MM.1S (cell line): ENCODE measurements at regions not wholly inside any gene's neighbourhood (a gene's known extent, or its start where the extent isn't known, plus 50 kb on each side); places are given as distances from the start of the nearest gene placed in this dataset.

ENCODE experiments used
- DNase-seq: peaks from one replicate; pipeline ENCODE4 v3.0.0-alpha.2; 2015
- H2AFZ ChIP-seq: fragments of 300-600 bp; sonication (generic); 2 replicates; pipeline ENCODE4 v1.6.0; 2016; ENCODE audit warnings: antibody characterized with exemption, low read length
- H3F3A ChIP-seq: fragments of 300-600 bp; sonication (generic); 2 replicates; pipeline ENCODE4 v1.6.1; 2016; ENCODE audit warnings: mild to moderate bottlenecking, antibody characterized with exemption, low read length, moderate library complexity, mixed read lengths; ENCODE audit not compliant: insufficient read depth
- H3K27ac ChIP-seq: fragments of 300-600 bp; sonication (generic); 2 replicates; pipeline ENCODE4 v1.5.1; 2016; ENCODE audit warnings: mild to moderate bottlenecking, low read length
- H3K27me3 ChIP-seq: fragments of 300-600 bp; sonication (generic); replicated peaks from 2 replicates; pipeline ENCODE4 v1.6.0; 2016; ENCODE audit warnings: low read length; ENCODE audit not compliant: insufficient read depth
- H3K36me3 ChIP-seq: fragments of 300-600 bp; sonication (generic); replicated peaks from 2 replicates; pipeline ENCODE4 v1.6.1; 2016; ENCODE audit warnings: mild to moderate bottlenecking, low read length, mixed read lengths; ENCODE audit not compliant: insufficient read depth
- H3K4me1 ChIP-seq: fragments of 300-600 bp; sonication (generic); 2 replicates; pipeline ENCODE4 v1.6.1; 2016; ENCODE audit warnings: low read length, mixed read lengths
- H3K4me2 ChIP-seq: fragments of 300-600 bp; sonication (generic); 2 replicates; pipeline ENCODE4 v1.6.0; 2016; ENCODE audit warnings: low read depth, low read length
- H3K4me3 ChIP-seq: fragments of 300-600 bp; sonication (generic); 2 replicates; pipeline ENCODE4 v1.5.1; 2016; ENCODE audit warnings: low read length, mixed read lengths
- H3K79me2 ChIP-seq: fragments of 300-600 bp; sonication (generic); 2 replicates; pipeline ENCODE4 v1.6.1; 2016; ENCODE audit warnings: mixed run types, low read length, mixed read lengths
- H3K9ac ChIP-seq: fragments of 300-600 bp; sonication (generic); 2 replicates; pipeline ENCODE4 v1.6.1; 2016; ENCODE audit warnings: low read length, mixed read lengths
- H3K9me2 ChIP-seq: fragments of 300-600 bp; sonication (generic); replicated peaks from 2 replicates; pipeline ENCODE4 v1.6.1; 2016; ENCODE audit warnings: mild to moderate bottlenecking, low read length, mixed read lengths; ENCODE audit not compliant: insufficient read depth
- H3K9me3 ChIP-seq: fragments of 300-600 bp; sonication (generic); replicated peaks from 2 replicates; pipeline ENCODE4 v1.6.1; 2016; ENCODE audit warnings: mild to moderate bottlenecking, low read length, mixed read lengths; ENCODE audit not compliant: insufficient read depth
- H4K20me1 ChIP-seq: fragments of 300-600 bp; sonication (generic); 2 replicates; pipeline ENCODE4 v1.6.1; 2016; ENCODE audit warnings: mild to moderate bottlenecking, low read length, moderate library complexity, mixed read lengths; ENCODE audit not compliant: insufficient read depth
- EZH2 ChIP-seq: fragments of 300-600 bp; sonication (generic); optimal IDR thresholded peaks from 2 replicates; pipeline ENCODE3; 2017; ENCODE audit warnings: low read depth, mild to moderate bottlenecking, antibody characterized with exemption, low read length, mixed read lengths
- EZH2phosphoT487 ChIP-seq: fragments of 300-600 bp; sonication (generic); IDR thresholded peaks from 2 replicates; pipeline ENCODE4 v1.6.1; 2018; ENCODE audit warnings: antibody characterized with exemption, low read length
- TF ChIP-seq, protein P1 (sequence below): fragments of 300-600 bp; sonication (generic); IDR thresholded peaks from 2 replicates; pipeline ENCODE4 v1.5.1; 2016; ENCODE audit warnings: antibody characterized with exemption, low read length, mixed read lengths

DNA sequence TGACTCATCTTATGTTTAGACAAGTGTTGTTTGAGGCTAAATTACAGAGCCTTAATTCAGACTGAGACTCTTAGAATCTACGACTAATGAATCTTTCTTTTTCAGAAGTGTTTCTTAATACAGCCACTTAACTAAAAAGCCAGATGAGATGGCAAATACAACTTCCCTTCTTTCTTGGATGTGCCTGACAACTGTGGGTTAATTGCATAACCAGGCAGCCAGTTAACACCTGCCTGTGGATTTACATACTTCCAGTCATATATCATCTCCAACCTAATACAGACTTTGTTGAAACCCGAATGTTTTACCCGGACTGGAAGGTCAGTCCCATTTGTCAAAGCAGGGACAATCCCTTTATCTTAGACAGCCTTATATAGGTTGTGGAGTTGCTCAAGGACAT, 297.6 kb downstream of the VPS13C start:
- Histone ChIP-seq H3K9ac (no peak overlapping the region), H4K20me1 (no peaks in the 10 kb centered on the region), H3K27me3 (no peaks in the 10 kb centered on the region), H3K79me2 (no peaks in the 10 kb centered on the region), H3K27ac (no peak overlapping the region), H3K9me2 (no peaks in the 10 kb centered on the region), H2AFZ (no peak overlapping the region), H3K4me3 (no peak overlapping the region), H3K4me1 (no peaks in the 10 kb centered on the region), H3K9me3 (no peaks in the 10 kb centered on the region), H3K4me2 (no peak overlapping the region), H3K36me3 (no peaks in the 10 kb centered on the region), H3F3A (no peaks in the 10 kb centered on the region)
- TF ChIP-seq, protein P1, sequence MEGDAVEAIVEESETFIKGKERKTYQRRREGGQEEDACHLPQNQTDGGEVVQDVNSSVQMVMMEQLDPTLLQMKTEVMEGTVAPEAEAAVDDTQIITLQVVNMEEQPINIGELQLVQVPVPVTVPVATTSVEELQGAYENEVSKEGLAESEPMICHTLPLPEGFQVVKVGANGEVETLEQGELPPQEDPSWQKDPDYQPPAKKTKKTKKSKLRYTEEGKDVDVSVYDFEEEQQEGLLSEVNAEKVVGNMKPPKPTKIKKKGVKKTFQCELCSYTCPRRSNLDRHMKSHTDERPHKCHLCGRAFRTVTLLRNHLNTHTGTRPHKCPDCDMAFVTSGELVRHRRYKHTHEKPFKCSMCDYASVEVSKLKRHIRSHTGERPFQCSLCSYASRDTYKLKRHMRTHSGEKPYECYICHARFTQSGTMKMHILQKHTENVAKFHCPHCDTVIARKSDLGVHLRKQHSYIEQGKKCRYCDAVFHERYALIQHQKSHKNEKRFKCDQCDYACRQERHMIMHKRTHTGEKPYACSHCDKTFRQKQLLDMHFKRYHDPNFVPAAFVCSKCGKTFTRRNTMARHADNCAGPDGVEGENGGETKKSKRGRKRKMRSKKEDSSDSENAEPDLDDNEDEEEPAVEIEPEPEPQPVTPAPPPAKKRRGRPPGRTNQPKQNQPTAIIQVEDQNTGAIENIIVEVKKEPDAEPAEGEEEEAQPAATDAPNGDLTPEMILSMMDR: no peak
- no peak for TF ChIP-seq EZH2
- no peak for TF ChIP-seq EZH2phosphoT487
- DNase-seq: no peak

DNA sequence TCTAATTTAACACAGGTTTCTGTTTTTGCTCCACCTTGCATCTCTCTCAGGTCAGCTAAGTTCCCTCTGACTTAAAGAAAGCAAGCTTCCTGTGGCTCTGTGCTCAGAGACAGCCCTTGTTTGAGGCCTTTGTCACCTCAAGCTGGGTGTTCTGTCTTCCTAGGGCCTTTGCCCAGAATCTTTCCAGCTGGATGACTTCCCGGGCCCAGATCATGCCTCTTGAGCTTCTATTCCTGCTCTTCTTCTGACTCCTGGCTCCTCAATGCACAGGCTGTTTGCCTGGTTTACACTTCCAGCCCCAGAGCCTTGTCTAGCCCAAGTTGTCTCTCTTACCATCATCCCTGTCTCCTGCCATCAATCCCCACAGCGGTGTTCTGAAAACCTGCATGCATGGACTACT, 300.6 kb downstream of the VPS13C start:
- H3K4me3 ChIP-seq: no peak overlapping the region
- H3K36me3 ChIP-seq: no peaks in the 10 kb centered on the region
- H3K27ac ChIP-seq: no peak overlapping the region
- no peak overlapping the region for H3K4me2 ChIP-seq
- no peaks in the 10 kb centered on the region for H3K9me3 ChIP-seq
- no peaks in the 10 kb centered on the region for H3K9me2 ChIP-seq
- H3K9ac ChIP-seq: no peak overlapping the region
- TF ChIP-seq, protein P1: no peak
- TF ChIP-seq EZH2phosphoT487 (no peak), EZH2 (no peak)
- H3K79me2 ChIP-seq: no peaks in the 10 kb centered on the region
- no peaks in the 10 kb centered on the region for H3F3A ChIP-seq
- no peak for DNase-seq
- H3K4me1 ChIP-seq: no peaks in the 10 kb centered on the region
- H2AFZ ChIP-seq: no peak overlapping the region
- H4K20me1 ChIP-seq: no peaks in the 10 kb centered on the region
- H3K27me3 ChIP-seq: no peaks in the 10 kb centered on the region

DNA sequence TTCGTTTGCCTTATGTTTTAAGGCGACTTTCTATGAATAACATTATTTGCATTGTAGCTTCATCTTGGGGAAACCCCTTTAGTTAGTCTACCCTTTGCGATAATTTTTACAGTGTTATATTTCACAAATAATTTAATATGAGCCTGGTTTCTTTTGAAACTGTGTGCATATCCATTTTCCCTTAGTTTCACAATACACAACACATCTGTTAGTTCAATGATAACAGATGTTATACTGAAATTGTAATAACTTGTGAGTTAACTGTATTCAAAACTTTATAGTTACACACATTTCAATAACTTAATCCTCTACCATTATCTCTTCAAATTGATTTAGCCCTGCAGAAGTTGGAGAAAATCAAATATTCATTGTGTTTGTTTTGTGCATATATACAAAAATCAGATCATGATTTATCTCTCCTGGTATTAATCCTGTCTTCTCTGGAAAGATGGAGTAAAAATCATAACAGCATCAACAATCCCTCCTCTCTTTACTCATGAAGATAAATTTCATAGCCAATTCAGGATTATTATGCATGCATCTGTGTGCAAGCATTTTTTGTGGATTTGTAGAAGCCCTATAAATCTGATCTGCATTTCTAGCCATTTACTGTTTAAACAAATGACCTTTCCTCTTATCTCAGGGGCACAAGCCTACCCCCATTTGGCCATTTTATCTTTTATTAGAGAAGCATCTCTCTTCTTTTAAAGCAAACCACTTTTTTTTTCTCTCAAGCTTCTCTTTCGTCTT, 304.0 kb downstream of the VPS13C start:
- no peaks in the 10 kb centered on the region for H3K27me3 ChIP-seq
- no peak overlapping the region for H3K4me2 ChIP-seq
- H3K27ac ChIP-seq: no peak overlapping the region
- H3K9me3 ChIP-seq: no peaks in the 10 kb centered on the region
- no peaks in the 10 kb centered on the region for H3K9me2 ChIP-seq
- H3K4me3 ChIP-seq: no peak overlapping the region
- no peaks in the 10 kb centered on the region for H3K4me1 ChIP-seq
- no peaks in the 10 kb centered on the region for H3K79me2 ChIP-seq
- H3K9ac ChIP-seq: no peak overlapping the region
- H2AFZ ChIP-seq: no peak overlapping the region
- H3F3A ChIP-seq: no peaks in the 10 kb centered on the region
- DNase-seq: no peak
- H3K36me3 ChIP-seq: no peaks in the 10 kb centered on the region
- TF ChIP-seq, protein P1: no peak
- TF ChIP-seq EZH2phosphoT487 (no peak), EZH2 (no peak)
- H4K20me1 ChIP-seq: no peaks in the 10 kb centered on the region
